Natural killer cell (primary cell): ENCODE measurements at regions not wholly inside any gene's neighbourhood (a gene's known extent, or its start where the extent isn't known, plus 50 kb on each side); places are given as distances from the start of the nearest gene placed in this dataset.

Experiments used
- ATAC-seq, 3 donors: fragments of 150-1000 bp in 2 of 3; fragments of 200-7000 bp in 1 of 3; cut with Tn5 transposase; 1 replicate in 1 of 3; 2 replicates in 2 of 3; pipeline ENCODE4 v1.10.0; 2021; ENCODE audit warnings: mild to moderate bottlenecking in 2 of 3, moderate library complexity in 2 of 3
- DNase-seq, 2 donors: peaks; one replicate each; pipeline versions ENCODE4 v3.0.0 to v3.0.0-alpha.2; 2013 to 2021; ENCODE audit warnings: mixed read lengths in 1 of 2
- H3K27ac ChIP-seq: one replicate; pipeline ENCODE4 v1.5.1; 2013; ENCODE audit warnings: mild to moderate bottlenecking, low read length
- H3K27me3 ChIP-seq: one replicate; pipeline ENCODE4 v1.6.1; 2013; ENCODE audit warnings: low read length; ENCODE audit not compliant: control insufficient read depth, insufficient read depth
- H3K36me3 ChIP-seq: one replicate; pipeline ENCODE4 v1.6.1; 2013; ENCODE audit warnings: low read length; ENCODE audit not compliant: control insufficient read depth, insufficient read depth
- H3K4me1 ChIP-seq: one replicate; pipeline ENCODE4 v1.6.1; 2013; ENCODE audit warnings: low read length; ENCODE audit not compliant: control insufficient read depth, insufficient read depth
- H3K4me3 ChIP-seq: one replicate; pipeline ENCODE4 v1.5.1; 2013; ENCODE audit warnings: low read length
- H3K9me3 ChIP-seq: one replicate; pipeline ENCODE4 v1.6.1; 2013; ENCODE audit warnings: low read length; ENCODE audit not compliant: control insufficient read depth, insufficient read depth
- H3K27ac Mint-ChIP-seq, 2 donors: one replicate each; pipeline ENCODE4 v1.8.0; 2022; ENCODE audit warnings: mild to moderate bottlenecking in 2 of 2, mixed read lengths in 2 of 2, moderate library complexity in 1 of 2
- H3K27me3 Mint-ChIP-seq, 2 donors: one replicate each; pipeline ENCODE4 v1.8.0; 2022; ENCODE audit warnings: low read depth in 2 of 2, mixed read lengths in 2 of 2
- H3K36me3 Mint-ChIP-seq: one replicate; pipeline ENCODE4 v1.8.0; 2022; ENCODE audit warnings: mixed read lengths
- H3K4me1 Mint-ChIP-seq, 2 donors: one replicate each; pipeline ENCODE4 v1.8.0; 2022; ENCODE audit warnings: mixed read lengths in 2 of 2
- H3K4me3 Mint-ChIP-seq: one replicate; pipeline ENCODE4 v1.8.0; 2022; ENCODE audit warnings: mild to moderate bottlenecking, moderate library complexity, mixed read lengths
- H3K9me3 Mint-ChIP-seq, 2 donors: one replicate each; pipeline ENCODE4 v1.8.0; 2022; ENCODE audit warnings: mixed read lengths in 2 of 2
- WGBS: methylation state at CpG from one replicate; pipeline ENCODE4 v1.1.7; 2013; ENCODE audit warnings: missing lambda C conversion rate; ENCODE audit not compliant: insufficient coverage; 5-methylcytosine and 5-hydroxymethylcytosine counted together
- intact Hi-C: fragments of 100-400 bp; cut with micrococcal nuclease; formaldehyde crosslinking; loops from one replicate; pipeline ENCODE4 v1.14.2; 2022
- TF ChIP-seq, protein P1 (sequence below): fragments of 200-600 bp; IDR thresholded peaks from one replicate; pipeline ENCODE4 v1.8.0; 2022; ENCODE audit warnings: antibody characterized with exemption

GRCh38 chr2:36302911-36303310, 52.7 kb upstream of the CRIM1 start:
- no peaks in the 10 kb centered on the region for H3K27me3 ChIP-seq
- H3K36me3 ChIP-seq: no peaks in the 10 kb centered on the region
- no peak overlapping the region for H3K4me3 Mint-ChIP-seq
- H3K36me3 Mint-ChIP-seq: peaks cover 7% of the 10 kb centered on the region
- ATAC-seq (no peak), DNase-seq (no peak)
- TF ChIP-seq, protein P1, sequence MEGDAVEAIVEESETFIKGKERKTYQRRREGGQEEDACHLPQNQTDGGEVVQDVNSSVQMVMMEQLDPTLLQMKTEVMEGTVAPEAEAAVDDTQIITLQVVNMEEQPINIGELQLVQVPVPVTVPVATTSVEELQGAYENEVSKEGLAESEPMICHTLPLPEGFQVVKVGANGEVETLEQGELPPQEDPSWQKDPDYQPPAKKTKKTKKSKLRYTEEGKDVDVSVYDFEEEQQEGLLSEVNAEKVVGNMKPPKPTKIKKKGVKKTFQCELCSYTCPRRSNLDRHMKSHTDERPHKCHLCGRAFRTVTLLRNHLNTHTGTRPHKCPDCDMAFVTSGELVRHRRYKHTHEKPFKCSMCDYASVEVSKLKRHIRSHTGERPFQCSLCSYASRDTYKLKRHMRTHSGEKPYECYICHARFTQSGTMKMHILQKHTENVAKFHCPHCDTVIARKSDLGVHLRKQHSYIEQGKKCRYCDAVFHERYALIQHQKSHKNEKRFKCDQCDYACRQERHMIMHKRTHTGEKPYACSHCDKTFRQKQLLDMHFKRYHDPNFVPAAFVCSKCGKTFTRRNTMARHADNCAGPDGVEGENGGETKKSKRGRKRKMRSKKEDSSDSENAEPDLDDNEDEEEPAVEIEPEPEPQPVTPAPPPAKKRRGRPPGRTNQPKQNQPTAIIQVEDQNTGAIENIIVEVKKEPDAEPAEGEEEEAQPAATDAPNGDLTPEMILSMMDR: no peak
- no peak overlapping the region for H3K27ac Mint-ChIP-seq
- no peaks in the 10 kb centered on the region for H3K27me3 Mint-ChIP-seq
- H3K9me3 ChIP-seq: no peaks in the 10 kb centered on the region
- WGBS: 98% methylated on average over 4 of the region's 4 CpGs
- intact Hi-C loops: no loop called here
- H3K27ac ChIP-seq: no peak overlapping the region
- no peaks in the 10 kb centered on the region for H3K4me1 ChIP-seq
- H3K4me3 ChIP-seq: no peak overlapping the region
- H3K4me1 Mint-ChIP-seq: peaks cover 4 to 5% of the 10 kb centered on the region in 2 donors
- peaks cover 0 to 2% of the 10 kb centered on the region in 2 donors for H3K9me3 Mint-ChIP-seq

GRCh38 chr2:36301843-36302242, 53.7 kb upstream of the CRIM1 start:
- TF ChIP-seq, protein P1: no peak
- Mint-ChIP-seq H3K27me3 (no peaks in the 10 kb centered on the region), H3K4me3 (no peak overlapping the region), H3K9me3 (peaks cover 0 to 2% of the 10 kb centered on the region in 2 donors), H3K27ac (no peak overlapping the region), H3K36me3 (peaks cover 7% of the 10 kb centered on the region), H3K4me1 (peaks cover 10 to 11% of the 10 kb centered on the region in 2 donors)
- H3K4me1 ChIP-seq: no peaks in the 10 kb centered on the region
- WGBS: 100% methylated on average over 5 of the region's 5 CpGs
- no peak overlapping the region for H3K27ac ChIP-seq
- ATAC-seq (no peak), DNase-seq (no peak)
- H3K4me3 ChIP-seq: no peak overlapping the region
- intact Hi-C loops: no loop called here
- H3K36me3 ChIP-seq: no peaks in the 10 kb centered on the region
- no peaks in the 10 kb centered on the region for H3K9me3 ChIP-seq
- H3K27me3 ChIP-seq: no peaks in the 10 kb centered on the region

DNA sequence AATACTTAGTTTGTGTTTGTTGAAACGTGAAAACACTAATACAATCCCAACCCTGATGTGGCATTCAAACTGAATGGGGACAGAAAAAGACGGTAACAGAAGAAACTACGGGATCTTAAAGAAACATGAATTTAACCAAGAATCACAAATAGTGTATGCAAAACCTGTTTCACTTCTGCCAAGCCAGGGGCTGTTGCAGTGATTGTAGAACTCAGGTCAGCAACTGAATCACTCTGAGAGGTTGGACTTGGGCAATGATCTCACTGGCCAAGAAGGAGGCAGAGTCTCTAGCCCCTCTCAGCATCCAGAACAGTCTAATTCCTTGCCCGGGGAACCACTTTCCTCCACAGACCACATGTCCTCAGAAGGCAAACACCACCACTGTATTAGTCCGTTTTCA, 54.9 kb upstream of the CRIM1 start:
- H3K4me3 Mint-ChIP-seq: no peak overlapping the region
- no peak for ATAC-seq
- Histone ChIP-seq H3K9me3 (no peaks in the 10 kb centered on the region), H3K36me3 (no peaks in the 10 kb centered on the region), H3K4me1 (no peaks in the 10 kb centered on the region), H3K27ac (no peak overlapping the region), H3K4me3 (no peak overlapping the region), H3K27me3 (no peaks in the 10 kb centered on the region)
- WGBS: 80% methylated on average over 5 of the region's 5 CpGs
- TF ChIP-seq, protein P1: no peak
- H3K27me3 Mint-ChIP-seq: no peaks in the 10 kb centered on the region
- H3K27ac Mint-ChIP-seq: no peak overlapping the region
- intact Hi-C loops: no loop called here
- H3K36me3 Mint-ChIP-seq: peaks cover 7% of the 10 kb centered on the region
- peaks cover 0 to 2% of the 10 kb centered on the region in 2 donors for H3K9me3 Mint-ChIP-seq
- peaks cover 11 to 12% of the 10 kb centered on the region in 2 donors for H3K4me1 Mint-ChIP-seq
- no peak for DNase-seq

GRCh38 chr2:36296798-36297197, 58.8 kb upstream of the CRIM1 start:
- no peak for ATAC-seq
- TF ChIP-seq, protein P1: no peak
- Histone ChIP-seq H3K27ac (no peak overlapping the region), H3K4me3 (no peak overlapping the region), H3K27me3 (no peaks in the 10 kb centered on the region), H3K4me1 (no peaks in the 10 kb centered on the region), H3K9me3 (no peaks in the 10 kb centered on the region), H3K36me3 (no peaks in the 10 kb centered on the region)
- H3K36me3 Mint-ChIP-seq: no peaks in the 10 kb centered on the region
- no peak for DNase-seq
- 61% methylated on average over 4 of the region's 4 CpGs for WGBS
- H3K9me3 Mint-ChIP-seq: peaks cover 0 to 2% of the 10 kb centered on the region in 2 donors
- H3K4me3 Mint-ChIP-seq: no peak overlapping the region
- intact Hi-C loops: no loop called here
- H3K27ac Mint-ChIP-seq: no peak overlapping the region
- no peaks in the 10 kb centered on the region for H3K27me3 Mint-ChIP-seq
- H3K4me1 Mint-ChIP-seq: peaks cover 11 to 12% of the 10 kb centered on the region in 2 donors
